Ramos (cell line): ENCODE measurements at regions not wholly inside any gene's neighbourhood (a gene's known extent, or its start where the extent isn't known, plus 50 kb on each side); places are given as distances from the start of the nearest gene placed in this dataset.
"Not testable (repeated sequence)": the region's sequence is repeated elsewhere in the genome, so short reads cannot be mapped to it uniquely, and the experiment has no call there.

Source experiments
- in situ Hi-C: fragments of 300-500 bp; cut with MboI; formaldehyde crosslinking; loops from one replicate; pipeline ENCODE4 v1.14.3; 2022; ENCODE audit warnings: low sequenced_read_pairs; ENCODE audit not compliant: unreplicated experiment

DNA sequence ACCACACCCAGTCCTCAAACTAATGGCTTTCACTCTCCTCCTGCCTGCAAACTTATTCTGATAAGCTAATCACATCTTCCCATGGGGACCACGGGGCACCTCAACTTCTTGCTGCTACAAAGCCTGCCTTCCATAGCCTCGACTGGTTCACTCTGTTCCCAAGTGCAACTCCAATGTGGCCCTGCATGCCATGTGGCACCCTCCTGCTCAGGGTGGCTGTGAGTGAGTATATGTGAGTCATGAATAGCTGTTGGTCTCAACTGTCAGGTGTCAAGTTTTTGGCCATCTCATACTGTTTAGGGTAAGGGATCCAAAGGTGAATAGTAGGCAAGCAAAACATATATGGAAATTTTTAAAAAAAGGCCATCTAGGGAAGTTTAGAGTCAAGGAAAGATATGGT is 276.1 kb upstream of the DCC start:
- in situ Hi-C loops: no loop called here

DNA sequence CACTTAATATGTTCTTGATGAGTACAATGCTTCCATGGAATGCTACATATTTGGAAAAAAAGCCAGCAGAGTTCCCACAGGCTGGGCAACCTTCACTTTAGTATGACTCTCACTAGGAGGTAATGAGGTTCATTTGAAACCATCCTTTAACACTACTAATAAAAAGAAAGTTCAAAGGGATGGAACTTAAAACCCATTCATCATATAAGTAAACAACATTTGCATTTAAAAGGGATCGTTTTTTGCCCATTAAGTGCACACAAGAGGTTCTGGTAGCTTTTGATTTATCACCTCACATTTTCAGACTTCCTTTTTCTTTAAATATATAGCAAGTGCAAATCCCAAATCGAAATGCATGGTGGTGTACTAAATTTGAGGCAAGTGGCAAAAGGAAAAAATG is 270.8 kb upstream of the DCC start:
- in situ Hi-C loops: no loop called here

DNA sequence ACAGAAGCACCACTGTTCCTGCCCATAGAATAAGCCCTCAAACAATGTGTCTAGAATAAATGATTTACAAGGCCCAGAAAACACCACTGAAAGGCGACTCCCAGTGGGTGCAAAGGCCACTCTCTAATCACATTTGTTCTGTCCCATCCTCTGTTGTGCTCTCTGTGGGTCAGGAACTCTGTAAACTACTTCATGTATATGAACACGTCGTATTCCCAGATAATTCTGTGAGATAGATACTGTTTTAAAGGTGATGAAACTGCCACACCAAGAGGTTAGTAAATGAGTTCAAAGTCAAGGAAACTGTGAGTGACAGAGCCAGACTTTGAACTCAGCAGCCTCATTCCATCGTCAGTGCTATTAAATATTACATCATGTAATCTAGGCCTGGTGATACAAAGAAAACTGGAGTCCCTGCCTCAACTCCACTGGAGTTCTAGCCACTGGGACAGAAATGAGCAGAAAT is 269.7 kb upstream of the DCC start:
- in situ Hi-C loops: no loop called here

DNA sequence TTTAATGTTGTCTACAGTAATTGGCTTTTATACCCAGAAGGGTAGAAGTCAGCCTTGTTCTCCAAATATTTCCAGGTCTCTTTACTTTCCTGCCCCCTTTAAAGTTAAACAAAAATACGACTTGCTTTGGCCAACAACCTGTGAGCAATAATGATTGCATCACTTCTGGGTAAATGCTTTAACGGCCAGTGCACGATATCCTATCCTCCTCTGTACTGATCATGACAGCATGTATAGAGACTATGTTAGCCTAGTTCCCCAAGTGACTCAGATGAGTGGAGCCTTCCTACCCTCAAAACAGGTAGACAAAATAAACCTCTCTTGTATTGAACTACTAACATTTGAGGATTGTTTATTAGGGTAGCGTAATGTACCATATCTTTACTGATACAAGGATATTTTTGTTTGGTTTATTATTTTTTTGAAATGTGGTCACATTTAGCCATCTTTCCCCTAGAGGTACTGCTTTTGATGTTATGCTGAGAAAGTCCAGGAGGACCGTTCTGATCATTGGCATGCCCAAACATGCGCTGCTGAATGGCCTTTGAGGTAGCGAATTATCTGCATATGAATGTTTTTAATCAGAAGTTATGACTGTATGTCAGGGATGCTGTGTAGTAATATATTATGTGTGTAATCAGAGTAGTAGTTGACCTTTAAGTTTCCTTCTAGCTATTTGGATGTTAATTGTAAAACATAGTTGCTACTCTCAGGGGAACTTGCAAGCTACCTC is 262.6 kb upstream of the DCC start:
- in situ Hi-C loops: no loop called here

DNA sequence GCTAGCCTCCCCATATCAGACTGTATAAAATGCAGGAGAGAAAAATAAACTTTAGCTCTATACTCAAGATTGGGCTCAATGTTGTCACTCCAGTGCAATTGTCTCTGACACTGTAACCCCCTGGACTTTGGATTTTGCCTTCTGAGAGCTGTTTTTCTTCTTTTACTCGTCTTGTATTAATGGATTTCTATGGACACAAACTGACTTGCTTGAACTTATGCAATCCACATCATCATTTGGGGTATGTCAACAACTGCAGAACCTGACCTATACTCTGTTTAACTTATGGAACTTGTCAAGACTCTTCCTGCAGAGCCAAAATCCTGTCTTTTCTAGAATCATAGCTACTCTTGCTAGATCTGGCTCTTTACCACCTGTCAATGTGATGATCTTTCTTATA is 257.8 kb upstream of the DCC start:
- in situ Hi-C loops: no loop called here

DNA sequence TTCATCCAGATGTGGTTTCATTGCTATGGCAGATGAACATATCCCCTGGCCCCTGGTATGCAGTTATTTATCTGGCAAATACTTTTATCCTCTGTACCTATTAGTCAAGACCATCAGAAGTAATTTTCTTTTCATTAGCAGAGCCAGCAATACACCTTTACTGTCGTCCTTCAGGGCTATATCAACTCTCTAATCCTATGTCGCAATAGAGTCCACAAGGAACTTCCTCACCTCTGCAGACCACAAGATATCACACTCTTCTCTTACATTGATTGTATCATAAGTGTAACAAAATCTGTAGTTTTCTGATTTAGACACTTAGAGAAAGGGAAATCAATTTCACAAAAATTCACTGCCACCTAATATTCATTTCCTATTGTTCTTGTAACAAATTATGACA is 252.9 kb upstream of the DCC start:
- in situ Hi-C loops: no loop called here

DNA sequence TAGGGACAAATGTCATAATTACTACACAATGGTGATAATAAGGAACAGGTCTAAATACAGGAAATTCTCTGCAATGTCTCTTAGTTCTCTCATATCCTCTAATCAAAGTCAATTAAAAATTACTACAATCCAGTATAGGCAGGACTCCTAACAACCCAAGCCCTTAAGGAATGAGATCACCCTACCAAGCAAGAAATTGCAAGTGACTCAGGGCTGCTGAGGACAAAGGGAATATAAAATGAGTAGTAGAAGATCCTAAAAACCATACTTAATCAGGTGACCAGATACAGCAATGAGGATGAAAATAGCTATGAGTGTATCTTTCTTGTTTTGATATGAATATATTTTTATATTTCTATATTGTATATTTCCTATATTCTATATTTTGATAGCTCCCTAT is 250.0 kb upstream of the DCC start:
- in situ Hi-C loops: no loop called here

DNA sequence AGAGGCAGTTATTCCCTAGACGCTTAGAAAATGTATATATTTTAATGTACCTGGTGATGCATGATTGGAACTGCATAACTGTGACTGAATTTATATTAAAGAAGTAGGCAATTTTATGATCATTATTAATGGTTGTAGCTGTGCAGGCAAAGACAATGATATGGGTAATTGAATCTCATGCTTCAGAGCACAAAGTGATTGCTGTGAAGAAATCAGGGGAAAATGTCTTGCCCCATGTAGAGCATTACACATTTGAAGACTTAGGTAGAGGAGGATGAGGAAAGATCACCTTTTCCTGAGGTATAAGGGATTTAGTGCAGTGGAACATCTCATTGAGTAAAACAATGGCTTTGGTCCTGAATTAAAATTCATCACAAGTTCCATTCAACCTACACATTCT is 246.8 kb upstream of the DCC start:
- in situ Hi-C loops: no loop called here

DNA sequence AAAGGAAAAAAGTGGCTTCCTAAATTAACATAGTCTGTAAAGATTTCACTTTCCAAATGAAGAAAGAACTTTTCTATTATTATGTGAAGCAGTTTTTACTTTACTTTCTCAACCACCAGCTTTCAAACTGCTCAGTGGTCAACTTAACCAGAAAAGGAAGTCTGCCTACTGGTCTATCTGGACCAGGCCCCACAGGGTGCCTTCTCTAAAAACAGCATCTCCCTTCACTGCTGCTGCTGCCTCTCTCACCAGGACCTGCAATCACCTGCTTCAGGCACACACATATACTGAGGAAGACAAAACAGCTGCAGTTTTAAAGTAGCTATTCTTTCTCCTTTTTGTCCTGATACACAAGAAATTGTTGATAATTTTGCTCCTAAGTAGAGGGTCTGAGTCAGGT is 221.3 kb upstream of the DCC start:
- in situ Hi-C loops: no loop called here

DNA sequence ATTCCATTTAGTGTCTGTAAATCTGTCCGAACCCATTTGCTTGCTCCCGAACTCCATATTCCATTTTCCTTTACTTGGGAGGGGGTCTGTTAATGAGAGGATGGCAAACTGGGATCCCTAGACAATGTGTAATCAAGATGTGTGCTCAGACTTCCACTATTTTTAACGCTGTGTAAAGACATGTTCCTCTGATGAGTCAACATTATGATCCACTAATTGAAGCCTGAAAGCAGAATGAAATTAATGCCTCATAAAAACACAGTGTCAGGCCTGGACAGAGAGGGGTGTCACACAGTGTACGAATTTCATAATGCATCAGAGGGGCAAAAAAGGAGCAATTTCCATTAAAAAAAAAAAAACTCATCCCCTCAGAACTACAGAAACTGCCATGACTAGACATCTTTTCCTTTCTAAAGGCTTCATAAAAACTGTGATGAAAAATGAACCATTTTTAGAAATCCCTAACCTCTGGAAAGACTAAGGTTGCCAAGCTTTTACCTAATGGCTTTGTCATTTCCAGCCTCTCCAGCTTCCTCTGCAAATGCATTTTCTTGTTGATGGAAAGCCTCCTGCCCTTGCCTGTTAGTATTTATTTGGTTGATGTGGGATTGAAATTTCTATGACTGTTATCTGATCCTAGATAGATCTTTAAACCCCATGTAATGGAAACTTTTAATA is 209.2 kb upstream of the DCC start:
- in situ Hi-C loops: no loop called here

DNA sequence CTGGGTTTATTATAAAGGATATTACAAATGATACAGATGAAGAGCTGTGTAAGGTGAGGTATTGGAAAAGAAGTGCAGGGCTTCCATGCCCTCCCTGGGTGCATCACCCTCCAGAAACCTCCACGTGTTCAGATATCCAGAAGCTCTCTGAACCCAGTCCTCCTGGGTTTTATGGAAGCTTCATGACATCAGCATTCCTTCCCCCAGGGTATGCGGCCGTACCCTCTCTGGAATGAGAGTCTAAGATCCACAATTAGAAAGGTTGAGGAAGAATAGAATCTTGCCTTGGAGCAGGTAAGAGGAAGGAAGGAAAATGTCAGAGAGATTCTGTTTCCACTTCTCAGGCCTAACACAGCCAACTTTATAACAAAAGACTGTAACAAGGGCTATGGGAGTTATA is 208.2 kb upstream of the DCC start:
- in situ Hi-C loops: no loop called here

DNA sequence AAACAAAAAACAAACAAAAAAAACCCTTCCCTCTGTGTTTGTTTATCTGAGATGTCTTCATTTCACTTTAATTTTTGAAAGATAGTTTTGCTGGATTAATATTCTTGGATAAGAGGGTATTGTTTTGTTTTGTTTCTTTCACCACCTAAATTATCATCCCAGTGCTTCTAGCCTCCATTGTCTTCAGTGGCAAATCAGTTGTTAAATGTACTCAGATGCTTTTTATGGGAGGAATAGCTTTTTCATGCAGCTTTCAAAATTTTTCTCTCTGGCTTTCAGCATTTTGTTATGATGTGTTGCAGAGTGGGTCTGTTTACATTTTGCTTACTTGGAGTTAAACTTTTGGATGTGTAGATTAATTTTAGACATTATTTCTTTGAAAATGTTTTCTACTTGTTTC is 203.5 kb upstream of the DCC start:
- in situ Hi-C loops: no loop called here

DNA sequence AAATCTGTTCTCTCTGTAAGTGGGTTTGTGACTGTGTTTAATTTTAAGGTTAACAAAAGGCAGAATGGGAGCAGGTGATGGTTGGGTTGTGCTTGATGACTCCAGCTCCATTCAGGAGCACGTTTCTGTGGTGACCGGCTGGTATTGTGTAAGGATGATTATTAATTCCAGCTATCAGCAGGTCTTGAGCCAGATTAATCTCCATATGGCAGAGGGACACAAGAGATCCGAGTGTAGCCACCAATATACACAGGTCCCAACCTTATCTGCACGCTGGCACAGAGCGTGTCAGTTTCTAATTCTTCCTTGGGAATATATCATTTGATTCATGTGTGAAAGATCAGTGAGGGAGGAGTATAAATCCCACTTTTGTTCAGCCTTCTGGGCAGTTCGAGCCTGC is 199.0 kb upstream of the DCC start:
- in situ Hi-C loops: no loop called here

DNA sequence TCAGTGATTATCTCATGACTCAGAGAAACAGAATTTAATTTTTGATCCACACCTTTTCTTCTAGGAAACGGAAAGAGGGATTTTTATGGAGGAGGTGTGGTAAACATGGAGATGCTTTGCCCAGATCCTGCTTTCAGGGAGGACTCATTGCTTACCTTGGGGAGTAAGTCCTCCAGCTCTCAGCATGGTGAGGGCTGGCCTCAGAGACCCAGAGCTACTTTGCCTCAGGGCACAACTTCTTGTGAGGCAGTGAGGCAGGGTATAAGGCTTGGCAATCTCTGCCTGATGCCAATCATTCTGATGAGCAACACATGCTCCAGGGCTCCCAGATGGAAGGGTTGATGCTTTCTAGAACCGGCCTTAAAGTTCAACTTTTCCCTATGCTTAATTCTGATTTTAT is 189.9 kb upstream of the DCC start:
- in situ Hi-C loops: no loop called here

DNA sequence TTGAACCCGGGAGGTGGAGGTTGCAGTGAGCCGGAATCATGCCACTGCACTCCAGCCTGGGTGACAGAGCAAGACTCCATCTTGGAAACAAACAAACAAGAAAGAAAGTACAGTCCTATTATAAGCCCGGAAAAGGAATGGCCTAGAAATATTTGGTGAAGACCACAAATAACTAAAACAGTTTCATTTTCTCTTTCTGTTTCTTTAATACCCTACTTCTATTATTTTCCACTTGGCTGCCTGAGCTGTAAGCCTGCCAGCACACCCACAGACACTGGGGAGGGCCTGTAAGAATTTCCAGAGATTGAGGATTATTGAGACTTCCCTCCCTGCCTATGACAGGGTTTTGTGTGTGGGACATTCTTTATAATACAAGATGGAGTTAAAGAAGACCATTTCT is 188.0 kb upstream of the DCC start:
- in situ Hi-C loops: no loop called here

DNA sequence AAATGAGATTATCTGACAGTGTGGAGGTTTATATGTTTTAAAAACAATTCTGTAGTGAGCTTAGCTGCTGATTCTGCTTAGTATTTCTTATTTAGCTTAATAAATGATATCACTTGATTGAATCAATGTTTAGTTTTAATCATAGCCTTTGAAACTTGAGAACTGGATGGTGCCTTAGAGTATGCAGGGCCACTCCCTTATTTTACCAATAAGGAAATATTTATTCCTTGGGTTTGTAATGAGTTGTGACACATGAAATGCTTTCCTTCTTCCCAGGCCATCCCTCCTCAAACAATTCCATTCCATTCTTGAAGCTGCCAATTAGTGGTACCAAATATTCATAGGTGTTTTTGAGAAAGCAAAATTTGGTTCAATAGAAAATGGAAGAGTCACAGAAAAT is 183.8 kb upstream of the DCC start:
- in situ Hi-C loops: no loop called here

DNA sequence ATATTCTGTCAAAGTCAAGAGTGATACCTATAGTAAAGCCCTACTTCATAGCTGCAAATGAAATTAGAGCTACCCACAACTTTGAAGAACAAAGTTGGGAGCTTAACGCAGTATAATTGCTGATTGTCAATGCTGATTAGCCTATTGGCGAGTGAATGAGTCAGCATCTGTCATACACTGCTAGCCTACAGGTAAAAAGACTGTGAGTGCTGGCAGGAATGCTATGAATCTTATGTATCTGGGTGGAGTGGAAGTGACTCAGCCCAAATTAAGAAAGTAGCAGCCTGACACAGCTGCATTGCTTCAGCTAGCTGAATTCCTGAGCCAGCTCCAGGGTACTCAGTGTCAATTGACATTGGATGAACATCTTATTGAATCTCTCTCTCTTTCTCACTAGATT is 179.4 kb upstream of the DCC start:
- in situ Hi-C loops: no loop called here

DNA sequence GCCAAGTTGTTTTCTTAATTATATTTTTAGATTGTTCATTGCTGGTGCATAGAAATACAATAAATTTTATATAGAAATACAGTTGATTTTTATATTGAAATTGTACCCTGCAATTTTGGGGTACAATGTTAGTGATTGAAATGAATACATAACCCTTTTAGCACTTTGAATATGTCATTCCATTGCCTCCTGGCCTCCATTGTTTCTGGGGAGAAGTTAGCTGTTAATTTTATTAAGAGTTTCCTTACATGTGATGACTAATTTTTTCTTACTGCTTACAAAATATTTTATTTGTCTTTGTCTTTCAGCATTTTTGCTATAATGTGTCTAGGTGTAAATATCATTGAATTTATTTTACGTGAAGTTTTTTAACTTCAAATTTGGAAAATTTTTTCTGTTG is 176.5 kb upstream of the DCC start:
- in situ Hi-C loops: no loop called here

DNA sequence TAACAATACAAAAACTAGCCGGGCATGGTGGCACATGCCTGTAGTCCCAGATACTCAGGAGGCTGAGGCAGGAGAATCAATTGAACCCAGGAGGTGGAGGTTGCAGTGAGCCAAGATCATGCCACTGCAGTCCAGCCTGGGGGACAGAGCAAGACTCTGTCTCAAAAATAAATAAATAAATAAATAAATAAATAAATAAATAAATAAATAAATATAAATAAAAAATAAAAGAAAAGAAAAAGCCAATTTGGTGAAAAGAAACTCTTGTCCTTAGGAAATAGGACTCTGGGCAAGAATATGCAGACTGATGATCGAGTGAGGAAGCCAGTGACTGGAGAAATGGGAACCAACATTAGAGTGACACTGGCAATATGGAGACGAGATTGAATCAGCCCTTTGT is 171.9 kb upstream of the DCC start:
- in situ Hi-C loops: not testable (repeated sequence)

DNA sequence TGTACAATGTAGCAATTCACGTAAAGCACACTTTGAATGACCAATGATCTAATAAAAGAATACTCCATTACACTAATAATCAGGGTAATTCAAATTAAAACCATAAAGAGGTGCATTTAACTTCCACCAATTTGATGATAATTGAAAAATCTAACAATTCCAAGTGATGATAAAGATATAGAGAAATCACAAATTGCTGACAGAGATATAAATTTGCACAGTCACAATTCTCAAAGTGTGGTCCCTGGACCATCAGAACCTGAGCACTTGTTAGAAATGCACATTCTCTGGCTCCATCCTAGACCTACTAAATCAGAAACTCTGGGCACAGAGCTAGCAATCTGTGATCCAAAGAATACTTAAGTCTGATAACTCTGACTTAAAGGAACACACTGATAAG is 165.8 kb upstream of the DCC start:
- in situ Hi-C loops: no loop called here

DNA sequence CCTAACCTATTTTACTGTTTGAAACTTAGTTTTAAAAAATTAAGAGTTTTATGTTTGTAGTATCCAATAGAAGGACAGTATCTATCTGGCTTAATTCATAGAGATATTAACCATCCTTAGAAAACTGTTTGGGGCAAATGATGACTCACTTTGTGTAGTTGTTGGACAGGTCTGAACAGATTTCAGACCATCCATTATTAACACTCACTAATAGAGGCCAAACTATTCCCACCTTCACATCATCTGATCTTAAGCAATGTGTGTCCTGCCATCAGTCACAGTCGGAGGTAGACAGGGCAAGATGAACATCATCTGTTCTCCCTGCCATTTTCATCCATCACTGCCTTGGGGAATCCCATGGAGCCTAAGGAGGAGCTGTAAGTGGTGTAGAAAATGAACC is 164.6 kb upstream of the DCC start:
- in situ Hi-C loops: no loop called here

DNA sequence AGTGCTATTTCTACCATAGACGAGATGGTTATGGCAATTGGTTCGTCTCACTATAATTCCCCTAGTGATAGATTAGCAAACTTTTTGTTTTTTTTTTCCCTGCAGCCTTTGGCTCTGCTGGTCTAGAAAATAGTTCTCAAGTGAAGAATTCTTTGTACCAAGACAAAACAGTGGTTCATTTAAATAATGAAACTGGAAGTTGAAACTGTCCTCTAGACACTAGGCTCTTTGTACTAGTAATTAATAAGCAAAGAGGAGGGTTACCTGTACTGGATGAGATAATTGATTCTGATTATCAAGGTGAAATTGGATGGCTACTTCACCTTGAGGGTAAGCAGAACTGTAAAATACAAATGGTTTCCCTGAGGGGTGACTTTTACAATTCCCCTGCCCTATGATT is 156.9 kb upstream of the DCC start:
- in situ Hi-C loops: no loop called here
